A673 (cell line): ENCODE measurements at regions not wholly inside any gene's neighbourhood (a gene's known extent, or its start where the extent isn't known, plus 50 kb on each side); places are given as distances from the start of the nearest gene placed in this dataset.

Experiments
- BruUV-seq: library from RNA; stranded (reverse); fragments of 400-500 nt; replicated peaks from 2 replicates; lab custom pipeline; 2021; lab: Mats Ljungman, UMichigan
- CTCF ChIA-PET: fragments of 300-600 bp; sonication (Branson Sonifier 250); formaldehyde crosslinking; loops from one replicate; lab custom pipeline; 2022; ENCODE audit warnings: antibody characterized with exemption; lab: Charles Lee
- POLR2A ChIA-PET: fragments of 300-600 bp; sonication (Branson Sonifier 250); formaldehyde crosslinking; loops from one replicate; lab custom pipeline; 2022; ENCODE audit warnings: antibody characterized with exemption; ENCODE audit not compliant: low non-redundant PET; lab: Charles Lee
- DNase-seq: peaks from one replicate; pipeline ENCODE4 v3.0.0-alpha.2; 2015; ENCODE audit warnings: low spot score
- H3K27ac ChIP-seq: fragments of 200-600 bp; sonication (generic); 2 replicates; pipeline ENCODE4 v1.5.1; 2016; ENCODE audit warnings: mixed run types, low read depth, mild to moderate bottlenecking, mixed read lengths, antibody characterized with exemption, low read length; ENCODE audit not compliant: poor library complexity, severe bottlenecking
- H3K27me3 ChIP-seq: fragments of 200-600 bp; sonication (generic); replicated peaks from 2 replicates; pipeline ENCODE4 v1.6.1; 2017; ENCODE audit warnings: mixed run types, low read depth, mild to moderate bottlenecking, mixed read lengths, antibody characterized with exemption, low read length; ENCODE audit not compliant: insufficient read depth, poor library complexity
- H3K36me3 ChIP-seq: fragments of 200-600 bp; sonication (generic); 2 replicates; pipeline ENCODE4 v1.6.1; 2016; ENCODE audit warnings: mixed run types, mild to moderate bottlenecking, mixed read lengths, antibody characterized with exemption, low read length; ENCODE audit not compliant: insufficient read depth, poor library complexity, severe bottlenecking
- H3K4me1 ChIP-seq: fragments of 200-600 bp; sonication (generic); 2 replicates; pipeline ENCODE4 v1.6.1; 2017; ENCODE audit warnings: mixed run types, mild to moderate bottlenecking, mixed read lengths, antibody characterized with exemption, low read length; ENCODE audit not compliant: insufficient read depth, poor library complexity, severe bottlenecking
- H3K4me3 ChIP-seq: fragments of 200-600 bp; sonication (generic); 2 replicates; pipeline ENCODE4 v1.5.1; 2016; ENCODE audit warnings: low read depth, mixed run types, mild to moderate bottlenecking, mixed read lengths, low read length; ENCODE audit not compliant: poor library complexity, severe bottlenecking
- H3K9me3 ChIP-seq: fragments of 200-600 bp; sonication (generic); 2 replicates; pipeline ENCODE4 v1.6.1; 2016; ENCODE audit warnings: mixed run types, low read depth, mild to moderate bottlenecking, mixed read lengths, antibody characterized with exemption, low read length; ENCODE audit not compliant: poor library complexity, severe bottlenecking
- EZH2 ChIP-seq: fragments of 200-600 bp; sonication (generic); IDR thresholded peaks from 2 replicates; pipeline ENCODE4 v1.6.1; 2017; ENCODE audit warnings: borderline replicate concordance, low read depth, mild to moderate bottlenecking, mixed read lengths, antibody characterized with exemption, low read length; ENCODE audit not compliant: poor library complexity, severe bottlenecking
- intact Hi-C: fragments of 100-400 bp; cut with micrococcal nuclease; formaldehyde crosslinking; loops from one replicate; pipeline ENCODE4 v1.10.0; 2022; ENCODE audit not compliant: unreplicated experiment
- TF ChIP-seq, protein P1 (sequence below): fragments of 300-800, 200-600 bp; sonication (generic); conservative IDR thresholded peaks from 2 replicates; pipeline ENCODE4 v1.5.1; 2017; ENCODE audit warnings: low read depth, mild to moderate bottlenecking, antibody characterized with exemption, low read length, moderate library complexity, mixed read lengths

DNA sequence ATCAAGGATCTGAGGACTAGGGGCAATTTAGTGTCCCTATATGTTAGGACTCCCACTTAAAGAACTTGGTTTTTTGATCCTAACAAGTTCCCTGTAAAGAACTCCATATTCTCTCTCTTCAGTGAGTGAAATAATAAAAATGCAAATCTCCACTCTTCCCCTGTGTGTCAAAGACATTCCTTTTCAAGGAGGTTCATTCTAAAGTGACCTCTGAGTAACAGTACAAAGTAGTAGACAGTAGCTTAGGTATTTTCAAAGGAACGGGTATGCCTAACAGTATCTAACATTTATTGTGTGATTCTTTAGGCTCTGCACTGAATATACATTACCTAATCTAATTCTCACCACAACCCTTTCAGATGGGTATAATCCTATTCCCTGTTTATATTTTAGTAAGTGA is 58.4 kb upstream of the SCOC start:
- BruUV-seq = no TSS peak
- intact Hi-C loops = no loop called here
- POLR2A ChIA-PET = no interaction called here

GRCh38 chr4:140312100-140312499 is 61.3 kb upstream of the SCOC start:
- no peak for TF ChIP-seq EZH2
- TF ChIP-seq, protein P1, sequence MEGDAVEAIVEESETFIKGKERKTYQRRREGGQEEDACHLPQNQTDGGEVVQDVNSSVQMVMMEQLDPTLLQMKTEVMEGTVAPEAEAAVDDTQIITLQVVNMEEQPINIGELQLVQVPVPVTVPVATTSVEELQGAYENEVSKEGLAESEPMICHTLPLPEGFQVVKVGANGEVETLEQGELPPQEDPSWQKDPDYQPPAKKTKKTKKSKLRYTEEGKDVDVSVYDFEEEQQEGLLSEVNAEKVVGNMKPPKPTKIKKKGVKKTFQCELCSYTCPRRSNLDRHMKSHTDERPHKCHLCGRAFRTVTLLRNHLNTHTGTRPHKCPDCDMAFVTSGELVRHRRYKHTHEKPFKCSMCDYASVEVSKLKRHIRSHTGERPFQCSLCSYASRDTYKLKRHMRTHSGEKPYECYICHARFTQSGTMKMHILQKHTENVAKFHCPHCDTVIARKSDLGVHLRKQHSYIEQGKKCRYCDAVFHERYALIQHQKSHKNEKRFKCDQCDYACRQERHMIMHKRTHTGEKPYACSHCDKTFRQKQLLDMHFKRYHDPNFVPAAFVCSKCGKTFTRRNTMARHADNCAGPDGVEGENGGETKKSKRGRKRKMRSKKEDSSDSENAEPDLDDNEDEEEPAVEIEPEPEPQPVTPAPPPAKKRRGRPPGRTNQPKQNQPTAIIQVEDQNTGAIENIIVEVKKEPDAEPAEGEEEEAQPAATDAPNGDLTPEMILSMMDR = no peak
- intact Hi-C loops = no loop called here
- BruUV-seq = no TSS peak
- Histone ChIP-seq H3K9me3 (no peaks in the 10 kb centered on the region), H3K36me3 (no peaks in the 10 kb centered on the region), H3K27me3 (no peaks in the 10 kb centered on the region), H3K27ac (no peak overlapping the region), H3K4me1 (no peaks in the 10 kb centered on the region), H3K4me3 (no peak overlapping the region)
- CTCF ChIA-PET = no interaction called here
- DNase-seq = no peak
- POLR2A ChIA-PET = no interaction called here

More for the DNA sequence above, 58.4 kb upstream of the SCOC start:
- CTCF ChIA-PET = no interaction called here
- TF ChIP-seq EZH2 = no peak
- TF ChIP-seq, protein P1 = no peak
- H3K27ac ChIP-seq = no peak overlapping the region
- no peak for DNase-seq
- H3K4me3 ChIP-seq = no peak overlapping the region
- H3K27me3 ChIP-seq = no peaks in the 10 kb centered on the region
- no peaks in the 10 kb centered on the region for H3K36me3 ChIP-seq
- H3K4me1 ChIP-seq = no peaks in the 10 kb centered on the region
- no peaks in the 10 kb centered on the region for H3K9me3 ChIP-seq

- no peaks in the 10 kb centered on the region for H3K9me3 ChIP-seq
- H3K36me3 ChIP-seq = no peaks in the 10 kb centered on the region
- H3K4me3 ChIP-seq = no peak overlapping the region
- TF ChIP-seq, protein P1 = no peak
- TF ChIP-seq EZH2 = no peak
- intact Hi-C loops = no loop called here
- H3K27ac ChIP-seq = no peak overlapping the region
- no peaks in the 10 kb centered on the region for H3K4me1 ChIP-seq
- CTCF ChIA-PET = no interaction called here
- H3K27me3 ChIP-seq = no peaks in the 10 kb centered on the region
- BruUV-seq = no TSS peak
- no peak for DNase-seq
- POLR2A ChIA-PET = no interaction called here
Measured at GRCh38 chr4:140311257-140311835, 62.1 kb upstream of the SCOC start.
